ENCODE measurements at regions not wholly inside any gene's neighbourhood (a gene's known extent, or its start where the extent isn't known, plus 50 kb on each side); places are given as distances from the start of the nearest gene placed in this dataset.

DNA sequence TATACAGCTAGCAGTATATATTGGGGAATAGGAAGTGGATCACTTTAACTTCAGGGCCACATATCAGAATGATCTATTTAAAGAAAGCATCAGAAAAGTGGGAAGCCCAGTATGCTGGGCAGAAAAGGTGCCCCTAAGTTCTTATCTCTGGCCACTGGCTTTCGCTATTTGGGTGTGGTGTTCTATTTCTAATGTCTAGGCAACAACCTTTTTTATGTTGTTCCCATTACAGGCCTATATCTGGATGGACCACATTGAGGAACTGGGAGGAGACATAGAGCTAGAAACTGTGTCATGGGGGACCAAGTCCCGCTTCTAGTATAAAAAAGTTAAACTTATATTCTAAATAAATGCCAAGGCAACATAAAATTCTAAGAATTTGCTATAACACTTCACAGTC lies 935.6 kb downstream of the PDHA2 start:
- 90 to 94% methylated on average over 2 of the region's 2 CpGs for WGBS, 2 donors
- H3K4me3 ChIP-seq (replicated peaks in 1 of 3), result no peak overlapping the region
- TF ChIP-seq POLR2A (IDR thresholded peaks at IDR 0.05), result no peak
- TF ChIP-seq, protein P1, sequence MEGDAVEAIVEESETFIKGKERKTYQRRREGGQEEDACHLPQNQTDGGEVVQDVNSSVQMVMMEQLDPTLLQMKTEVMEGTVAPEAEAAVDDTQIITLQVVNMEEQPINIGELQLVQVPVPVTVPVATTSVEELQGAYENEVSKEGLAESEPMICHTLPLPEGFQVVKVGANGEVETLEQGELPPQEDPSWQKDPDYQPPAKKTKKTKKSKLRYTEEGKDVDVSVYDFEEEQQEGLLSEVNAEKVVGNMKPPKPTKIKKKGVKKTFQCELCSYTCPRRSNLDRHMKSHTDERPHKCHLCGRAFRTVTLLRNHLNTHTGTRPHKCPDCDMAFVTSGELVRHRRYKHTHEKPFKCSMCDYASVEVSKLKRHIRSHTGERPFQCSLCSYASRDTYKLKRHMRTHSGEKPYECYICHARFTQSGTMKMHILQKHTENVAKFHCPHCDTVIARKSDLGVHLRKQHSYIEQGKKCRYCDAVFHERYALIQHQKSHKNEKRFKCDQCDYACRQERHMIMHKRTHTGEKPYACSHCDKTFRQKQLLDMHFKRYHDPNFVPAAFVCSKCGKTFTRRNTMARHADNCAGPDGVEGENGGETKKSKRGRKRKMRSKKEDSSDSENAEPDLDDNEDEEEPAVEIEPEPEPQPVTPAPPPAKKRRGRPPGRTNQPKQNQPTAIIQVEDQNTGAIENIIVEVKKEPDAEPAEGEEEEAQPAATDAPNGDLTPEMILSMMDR (IDR thresholded peaks at IDR 0.05), result no peak
- no peaks in the 10 kb centered on the region for H3K27me3 ChIP-seq
- no peak for DNase-seq
- no peaks in the 10 kb centered on the region for H3K9me3 ChIP-seq
- no peaks in the 10 kb centered on the region for H3K36me3 ChIP-seq
- intact Hi-C loops (cut with DNase I), result no loop called here
- H3K4me1 ChIP-seq, result no peaks in the 10 kb centered on the region
- no peak overlapping the region for H3K27ac ChIP-seq

DNA sequence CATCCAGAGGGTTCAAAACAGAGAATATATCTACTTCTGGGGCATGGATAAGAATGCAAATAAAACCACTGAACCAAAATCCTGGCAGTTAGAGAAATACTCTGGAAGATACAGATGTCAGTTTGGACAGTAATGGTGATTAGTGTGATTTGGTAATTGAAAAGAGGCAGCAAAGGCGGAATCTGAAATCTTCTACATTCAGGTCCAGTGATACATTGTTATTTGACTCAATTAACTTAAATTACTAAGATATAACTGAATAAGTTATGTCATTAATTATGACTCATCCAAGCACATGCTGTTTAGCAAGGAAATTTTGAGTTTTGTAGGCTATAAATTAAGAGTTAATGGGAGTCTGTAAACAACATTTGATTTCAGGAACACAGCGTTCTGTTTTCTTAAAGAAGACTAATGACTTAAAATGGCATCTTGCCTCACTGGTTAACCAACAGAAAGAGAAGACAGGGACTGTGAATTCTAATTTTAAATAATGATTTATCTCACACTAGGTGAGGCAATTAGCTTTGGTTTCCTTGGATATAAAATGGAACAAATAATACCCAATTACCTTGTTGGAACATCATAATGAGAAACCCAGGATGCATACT lies 937.1 kb downstream of the PDHA2 start:
- DNase-seq, result no peak
- H3K27ac ChIP-seq, result no peak overlapping the region
- TF ChIP-seq, protein P1 (IDR thresholded peaks at IDR 0.05), result no peak
- TF ChIP-seq POLR2A (IDR thresholded peaks at IDR 0.05), result no peak
- no peaks in the 10 kb centered on the region for H3K9me3 ChIP-seq
- intact Hi-C loops (cut with DNase I), result no loop called here
- no peaks in the 10 kb centered on the region for H3K4me1 ChIP-seq
- H3K4me3 ChIP-seq (replicated peaks in 1 of 3), result no peak overlapping the region
- no peaks in the 10 kb centered on the region for H3K36me3 ChIP-seq
- no peaks in the 10 kb centered on the region for H3K27me3 ChIP-seq
- WGBS, 2 donors, result 87 to 93% methylated on average over 2 of the region's 2 CpGs

DNA sequence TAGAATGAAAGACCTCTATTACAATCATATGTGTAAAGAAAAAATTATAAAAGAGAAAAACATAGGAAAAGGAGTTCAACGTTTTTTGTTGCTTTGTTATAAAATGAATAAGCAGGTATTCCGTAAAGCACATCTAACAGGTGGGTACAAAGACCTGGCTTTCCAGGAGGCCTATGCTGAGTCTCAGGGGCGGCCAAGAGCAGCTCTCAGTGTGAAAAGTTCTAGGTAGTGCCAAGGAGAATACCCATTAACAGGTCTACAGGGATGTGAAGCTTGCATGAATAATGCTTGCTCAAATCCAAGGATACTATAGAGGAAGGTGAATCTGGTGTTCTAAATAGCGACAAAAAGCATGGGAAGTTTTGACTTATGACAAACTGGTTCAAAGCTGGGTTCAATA lies 944.4 kb downstream of the PDHA2 start:
- no peak overlapping the region for H3K27ac ChIP-seq
- no peak for DNase-seq
- no peaks in the 10 kb centered on the region for H3K4me1 ChIP-seq
- 87 to 90% methylated on average over 4 of the region's 4 CpGs for whole genome bisulfite sequencing, 2 donors
- H3K36me3 ChIP-seq, result no peaks in the 10 kb centered on the region
- intact Hi-C loops (cut with DNase I), result no loop called here
- TF ChIP-seq POLR2A (IDR thresholded peaks at IDR 0.05), result no peak
- TF ChIP-seq, protein P1 (IDR thresholded peaks at IDR 0.05), result no peak
- no peaks in the 10 kb centered on the region for H3K27me3 ChIP-seq
- no peaks in the 10 kb centered on the region for H3K9me3 ChIP-seq
- H3K4me3 ChIP-seq (replicated peaks in 1 of 3), result no peak overlapping the region

DNA sequence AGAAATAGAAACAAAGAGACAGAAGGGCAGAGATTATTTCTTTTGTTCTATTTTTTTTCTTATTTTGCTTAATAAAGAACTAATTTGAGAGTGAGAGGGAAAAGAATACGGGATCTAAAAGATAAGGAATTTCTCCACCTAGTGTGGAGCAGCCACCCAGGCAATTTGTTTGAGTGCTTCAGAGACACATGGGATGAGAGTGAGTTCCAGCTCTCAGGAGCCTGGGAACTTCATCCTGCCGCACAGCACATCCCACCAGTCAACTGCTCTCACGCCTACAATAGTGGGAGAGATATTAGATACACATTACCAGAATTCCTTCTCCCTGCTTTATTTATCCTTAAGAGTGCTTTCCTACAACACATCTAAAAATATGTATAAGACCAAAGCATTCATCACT lies 946.4 kb downstream of the PDHA2 start:
- intact Hi-C loops (cut with DNase I), result no loop called here
- H3K4me1 ChIP-seq, result no peaks in the 10 kb centered on the region
- H3K4me3 ChIP-seq (replicated peaks in 1 of 3), result no peak overlapping the region
- no peaks in the 10 kb centered on the region for H3K27me3 ChIP-seq
- 83 to 86% methylated on average over 3 of the region's 3 CpGs for WGBS, 2 donors
- DNase-seq, result no peak
- TF ChIP-seq POLR2A (IDR thresholded peaks at IDR 0.05), result no peak
- TF ChIP-seq, protein P1 (IDR thresholded peaks at IDR 0.05), result no peak
- H3K9me3 ChIP-seq, result no peaks in the 10 kb centered on the region
- H3K36me3 ChIP-seq, result no peaks in the 10 kb centered on the region
- H3K27ac ChIP-seq, result no peak overlapping the region

DNA sequence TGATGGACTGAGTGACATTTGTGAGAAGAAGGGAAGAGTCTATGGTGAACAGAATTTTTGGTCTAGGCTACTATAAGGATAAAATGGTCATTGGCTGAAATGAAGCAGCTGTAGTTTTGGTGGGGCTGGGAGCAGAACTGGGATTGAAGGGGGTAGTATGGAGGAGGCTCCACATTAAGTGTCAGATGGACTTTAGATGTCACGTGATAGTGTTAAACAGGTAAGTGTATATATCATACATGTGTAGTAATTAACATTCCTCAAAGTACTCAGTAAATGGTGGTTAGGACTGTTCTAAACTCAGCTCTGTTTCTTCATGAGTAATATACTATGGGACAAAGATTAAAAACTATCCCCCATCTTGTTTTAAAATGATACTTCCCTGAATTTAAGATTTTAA lies 947.9 kb downstream of the PDHA2 start:
- H3K9me3 ChIP-seq, result no peaks in the 10 kb centered on the region
- no peaks in the 10 kb centered on the region for H3K4me1 ChIP-seq
- no peak overlapping the region for H3K27ac ChIP-seq
- 85 to 90% methylated on average over 1 of the region's 1 CpG for WGBS, 2 donors
- H3K27me3 ChIP-seq, result no peaks in the 10 kb centered on the region
- TF ChIP-seq, protein P1 (IDR thresholded peaks at IDR 0.05), result no peak
- no peak for TF ChIP-seq POLR2A (IDR thresholded peaks at IDR 0.05)
- H3K36me3 ChIP-seq, result no peaks in the 10 kb centered on the region
- DNase-seq, result no peak
- intact Hi-C loops (cut with DNase I), result no loop called here
- no peak overlapping the region for H3K4me3 ChIP-seq (replicated peaks in 1 of 3)
